GM04504 (cell line): ENCODE measurements at regions not wholly inside any gene's neighbourhood (a gene's known extent, or its start where the extent isn't known, plus 50 kb on each side); places are given as distances from the start of the nearest gene placed in this dataset.
"Not testable (repeated sequence)": the region's sequence is repeated elsewhere in the genome, so short reads cannot be mapped to it uniquely, and the experiment has no call there.

Experiments
- DNase-seq: peaks from one replicate; pipeline ENCODE4 v3.0.0-alpha.2; 2012; ENCODE audit warnings: low read depth

DNA sequence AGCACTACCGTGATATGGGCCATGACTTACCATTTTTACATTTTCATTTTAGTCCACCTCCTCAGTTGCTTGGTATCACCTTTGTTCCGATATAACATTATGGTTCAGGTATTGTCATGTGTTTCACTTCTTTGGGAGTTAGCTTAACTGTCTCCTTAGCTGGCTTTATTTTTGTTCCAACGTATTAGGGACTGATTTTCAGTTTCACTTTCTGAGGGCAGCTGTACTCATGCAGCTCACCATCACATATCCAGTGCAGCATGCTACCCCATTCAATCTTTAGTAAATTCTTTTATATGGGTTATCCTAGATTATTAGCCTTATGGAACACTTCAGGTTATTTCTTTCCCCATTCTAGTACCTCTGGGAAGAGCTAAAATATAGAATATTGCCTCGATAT, 362.2 kb upstream of the IRAK1BP1 start:
- no peak for DNase-seq

DNA sequence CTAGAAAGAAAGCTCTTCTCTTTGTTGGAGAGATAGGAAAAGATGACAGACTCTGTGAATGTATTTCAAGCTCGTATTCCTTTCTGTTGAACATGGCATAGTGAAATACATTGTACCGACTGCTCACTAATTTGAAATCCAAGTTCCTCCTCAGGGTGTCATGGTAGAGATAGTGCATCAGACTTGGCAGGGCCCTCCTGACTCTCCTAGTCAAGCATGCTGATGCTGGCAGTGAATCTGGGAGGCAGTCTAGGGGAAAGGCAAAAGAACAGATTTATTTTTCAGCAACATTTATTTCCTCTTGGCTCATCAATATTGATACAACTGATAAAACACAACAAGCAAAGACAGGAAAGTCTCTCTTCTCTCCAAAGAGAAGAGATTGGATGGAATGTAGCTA, 356.3 kb upstream of the IRAK1BP1 start:
- DNase-seq = no peak

GRCh38 chr6:78513856-78514255, 353.5 kb upstream of the IRAK1BP1 start:
- no peak for DNase-seq

DNA sequence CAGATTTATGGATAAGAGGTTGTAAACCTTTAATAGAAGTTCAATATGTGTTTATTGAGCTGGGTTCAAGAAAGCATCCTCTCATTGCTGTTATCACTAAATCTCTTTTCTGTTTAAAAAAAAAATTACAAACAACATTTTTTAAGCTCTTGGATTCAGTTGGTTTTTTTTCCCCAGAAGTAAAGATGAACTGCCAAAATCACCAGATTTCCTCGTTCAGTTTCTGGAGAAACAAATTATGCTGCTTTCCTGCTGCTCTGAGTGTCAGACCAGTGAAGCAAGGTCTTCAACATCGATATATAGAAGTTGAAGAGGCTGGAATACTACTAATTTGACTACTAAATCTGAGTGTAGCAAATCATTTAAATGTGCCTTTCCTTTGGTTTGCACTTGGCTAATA, 352.1 kb upstream of the IRAK1BP1 start:
- no peak for DNase-seq

- DNase-seq = no peak
Measured at GRCh38 chr6:78517399-78517798, 350.0 kb upstream of the IRAK1BP1 start.

DNA sequence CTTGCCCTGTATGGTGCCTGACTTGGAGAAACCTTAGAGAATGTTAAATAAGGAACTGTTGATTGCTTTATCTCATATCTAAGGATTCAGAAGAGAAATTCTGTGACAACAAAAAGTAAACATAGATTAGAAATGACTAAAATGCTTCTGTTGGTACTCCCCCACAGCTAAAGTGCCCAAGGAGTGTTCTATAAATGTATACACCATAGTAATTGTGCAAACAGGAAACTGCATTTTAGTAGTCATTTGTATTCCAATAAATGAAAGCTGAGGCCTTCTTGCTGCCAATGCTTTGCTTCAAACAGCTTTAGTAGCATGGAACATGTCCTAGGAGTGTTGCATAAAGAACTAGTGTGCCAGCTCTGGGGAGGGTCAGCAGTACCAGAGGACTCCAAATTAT, 343.7 kb upstream of the IRAK1BP1 start:
- no peak for DNase-seq

- no peak for DNase-seq
Measured at GRCh38 chr6:78525976-78526375, 341.4 kb upstream of the IRAK1BP1 start.

- DNase-seq = no peak
Measured at GRCh38 chr6:78526432-78526831, 340.9 kb upstream of the IRAK1BP1 start.

- DNase-seq = no peak
Measured at GRCh38 chr6:78528926-78529325, 338.4 kb upstream of the IRAK1BP1 start.

- DNase-seq = no peak
Measured at GRCh38 chr6:78530208-78530607, 337.1 kb upstream of the IRAK1BP1 start.

DNA sequence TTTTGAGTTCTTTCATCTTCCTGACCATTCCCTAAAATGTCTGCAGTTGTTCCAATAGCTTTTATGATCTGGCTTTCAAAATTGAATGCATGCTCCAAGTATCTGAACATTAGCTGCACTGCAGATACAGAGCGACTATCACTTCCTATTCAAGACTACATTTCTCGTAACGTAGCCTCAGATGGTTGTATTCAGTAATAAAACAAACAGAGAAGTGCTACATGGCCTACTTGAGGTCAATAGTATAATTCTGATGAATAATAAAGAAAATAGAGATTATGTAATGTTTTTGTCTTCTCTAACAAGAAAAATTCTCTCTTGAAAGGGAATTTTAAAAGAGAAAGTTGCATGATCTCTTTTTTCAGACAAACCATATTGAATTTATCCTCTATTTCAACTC, 333.9 kb upstream of the IRAK1BP1 start:
- no peak for DNase-seq

DNA sequence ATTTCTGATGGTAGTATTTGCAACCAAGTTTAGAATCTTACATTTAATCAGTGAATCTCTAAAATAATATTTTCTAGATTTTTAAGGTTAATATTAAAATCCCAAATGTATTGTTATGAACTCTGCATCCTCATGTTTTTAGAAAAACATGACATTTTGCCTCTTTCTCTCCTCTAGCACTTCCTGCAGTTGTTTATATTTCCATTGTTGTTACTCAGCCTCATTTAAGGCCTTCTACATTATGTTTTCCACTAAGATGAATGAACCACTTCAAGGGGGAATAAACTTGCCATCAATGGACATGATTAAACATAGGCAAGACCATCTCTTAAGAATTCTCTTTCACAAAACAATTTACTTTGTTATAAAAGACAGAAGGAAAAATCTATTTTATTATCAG, 333.5 kb upstream of the IRAK1BP1 start:
- no peak for DNase-seq

GRCh38 chr6:78538002-78538401, 329.3 kb upstream of the IRAK1BP1 start:
- no peak for DNase-seq

DNA sequence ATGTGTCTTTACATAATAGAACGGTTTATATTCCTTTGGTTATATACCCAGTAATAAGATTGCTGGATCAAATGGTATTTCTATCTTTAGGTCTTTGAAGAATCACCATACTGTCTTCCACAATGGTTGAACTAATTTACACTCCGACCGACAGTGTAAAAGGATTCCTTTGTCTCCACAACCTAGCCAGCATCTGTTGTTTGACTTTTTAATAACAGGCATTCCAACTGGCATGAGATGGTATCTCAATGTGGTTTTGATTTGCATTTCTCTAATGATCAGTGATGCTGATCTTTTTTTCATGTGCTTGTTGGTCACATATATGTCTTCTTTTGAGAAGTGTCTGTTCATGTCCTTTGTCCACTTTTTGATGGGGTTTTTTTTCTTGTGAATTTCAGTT, 319.7 kb upstream of the IRAK1BP1 start:
- not testable (repeated sequence) for DNase-seq

DNA sequence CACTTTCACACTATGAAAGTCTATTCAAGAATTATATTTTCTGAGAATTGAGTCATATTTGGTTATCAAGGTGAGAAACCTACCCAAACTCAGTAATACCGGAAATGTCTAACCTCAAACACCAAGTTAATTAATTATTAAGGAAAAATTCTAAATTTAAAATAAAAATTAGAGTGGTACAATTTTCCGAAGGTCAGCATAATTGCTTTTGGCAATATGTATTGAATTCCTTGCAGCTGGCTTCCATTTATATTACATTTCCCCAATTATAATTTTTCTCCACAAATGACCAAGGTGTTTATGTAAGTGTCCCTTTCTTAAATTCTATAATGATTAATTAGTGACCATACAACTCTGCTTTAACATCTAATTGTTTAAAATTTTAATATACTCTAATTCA, 316.0 kb upstream of the IRAK1BP1 start:
- DNase-seq = no peak

GRCh38 chr6:78552435-78552834, 314.9 kb upstream of the IRAK1BP1 start:
- no peak for DNase-seq

DNA sequence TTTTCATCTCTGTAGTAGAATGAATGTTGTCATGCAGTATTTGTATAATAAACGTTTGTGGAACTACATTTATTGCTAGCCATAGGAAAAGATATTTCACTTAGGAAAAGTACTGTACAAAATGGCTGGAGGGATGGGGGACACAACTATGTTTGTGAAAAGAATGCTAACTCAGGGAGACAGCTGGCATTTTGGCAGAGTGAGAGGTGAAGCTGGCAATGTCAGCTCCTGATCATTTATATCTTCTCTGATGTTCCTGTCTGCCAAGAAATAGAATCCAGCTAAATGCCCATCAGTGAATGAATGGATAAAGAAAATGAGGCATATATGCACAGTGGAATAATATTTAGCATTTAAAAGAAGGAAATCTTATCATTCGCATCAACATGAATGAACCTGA, 313.0 kb upstream of the IRAK1BP1 start:
- DNase-seq = no peak

DNA sequence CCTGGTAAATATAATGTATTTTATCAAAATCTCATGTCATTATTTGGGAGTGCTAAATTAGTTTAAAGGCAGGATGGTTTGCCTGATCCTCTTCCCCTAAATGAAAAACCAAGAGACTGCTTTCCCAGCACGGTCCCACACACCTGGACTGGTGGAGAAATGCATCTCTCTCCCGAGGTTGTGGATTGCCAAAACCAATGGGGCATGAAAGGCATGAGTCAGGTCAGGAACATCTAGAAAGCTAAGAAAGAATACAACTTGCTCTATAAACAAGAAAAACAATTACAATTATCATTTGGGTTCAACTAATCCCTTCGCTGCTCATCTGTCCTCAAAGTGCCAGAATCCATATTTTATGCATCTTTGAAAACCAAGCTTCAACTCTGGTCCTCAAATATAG, 308.3 kb upstream of the IRAK1BP1 start:
- DNase-seq = no peak

DNA sequence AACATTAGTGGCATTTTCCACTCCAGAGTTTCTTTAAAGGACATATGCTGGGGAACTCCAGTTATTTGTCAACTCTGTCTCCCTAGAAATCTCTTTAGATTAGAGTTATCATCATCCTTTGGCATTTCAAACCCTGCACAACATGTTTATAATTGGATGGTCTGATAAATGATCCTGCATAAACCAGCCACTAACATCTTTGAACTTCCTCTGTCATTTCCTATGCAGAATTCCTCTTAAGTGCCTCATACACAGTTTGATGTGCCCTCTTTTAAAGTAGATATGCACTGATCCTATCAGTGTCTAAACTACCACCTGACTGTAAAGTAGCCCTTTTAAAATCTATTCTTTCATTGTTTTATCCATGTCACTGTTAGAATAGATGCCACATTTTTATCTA, 306.3 kb upstream of the IRAK1BP1 start:
- no peak for DNase-seq

- DNase-seq = no peak
Measured at GRCh38 chr6:78565997-78566396, 301.4 kb upstream of the IRAK1BP1 start.

DNA sequence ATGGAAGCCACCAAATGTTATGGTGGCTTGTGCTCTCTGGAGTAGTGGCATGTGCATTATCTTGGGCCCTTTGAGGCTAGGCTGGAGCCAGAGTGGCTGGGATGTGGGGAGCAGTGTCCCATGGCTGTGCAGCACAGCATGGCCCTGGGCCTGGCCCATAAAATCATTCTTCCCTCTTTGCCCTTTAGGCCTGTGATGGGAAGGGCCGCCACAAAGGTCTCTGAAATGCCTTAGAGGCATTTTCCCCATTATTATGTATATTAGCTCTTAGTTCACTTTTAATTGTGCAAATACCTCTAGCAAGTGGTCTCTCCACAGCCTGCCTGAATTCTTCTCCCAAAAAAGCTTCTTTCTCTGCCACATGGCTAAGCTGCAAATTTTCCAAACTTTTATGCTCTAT, 297.3 kb upstream of the IRAK1BP1 start:
- no peak for DNase-seq

GRCh38 chr6:78577585-78577984, 289.8 kb upstream of the IRAK1BP1 start:
- DNase-seq = no peak

- no peak for DNase-seq
Measured at GRCh38 chr6:78578430-78578829, 288.9 kb upstream of the IRAK1BP1 start.

- DNase-seq = no peak
Measured at GRCh38 chr6:78580923-78581322, 286.4 kb upstream of the IRAK1BP1 start.

DNA sequence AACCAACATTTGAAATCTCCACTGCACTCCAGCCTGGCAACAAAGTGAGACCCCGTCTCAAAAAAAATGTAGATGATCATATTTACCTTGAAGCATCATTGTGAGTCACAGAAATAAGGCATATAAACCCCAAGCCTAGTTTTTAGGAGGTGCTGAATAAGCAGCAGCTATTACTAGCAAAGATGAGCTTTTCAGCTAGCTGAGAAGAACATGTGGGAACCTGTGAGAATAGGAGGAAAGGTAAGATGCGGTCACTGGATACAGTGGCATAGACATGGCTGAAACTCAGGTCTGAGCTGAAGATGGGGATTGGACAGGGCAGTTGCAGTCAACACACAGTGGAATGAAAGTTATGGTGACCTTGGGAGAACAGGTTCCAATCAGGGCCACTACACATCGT, 284.3 kb upstream of the IRAK1BP1 start:
- DNase-seq = no peak
